Mesothelial cell of epicardium (in vitro differentiated cells): ENCODE measurements at regions not wholly inside any gene's neighbourhood (a gene's known extent, or its start where the extent isn't known, plus 50 kb on each side); places are given as distances from the start of the nearest gene placed in this dataset.

ENCODE experiments used
- DNase-seq, 2 experiments: peaks; one replicate each; pipeline ENCODE4 v3.0.0; 2021; ENCODE audit warnings: low spot score in 2 of 2; ENCODE audit not compliant: unreplicated experiment in 2 of 2
- H3K27ac Mint-ChIP-seq: 2 replicates; pipeline ENCODE4 v1.8.0; 2021; ENCODE audit warnings: mixed read lengths
- H3K27me3 Mint-ChIP-seq: 2 replicates; pipeline ENCODE4 v1.8.0; 2021; ENCODE audit warnings: low read depth, mixed read lengths
- H3K36me3 Mint-ChIP-seq: 2 replicates; pipeline ENCODE4 v1.8.0; 2021; ENCODE audit warnings: mixed read lengths
- H3K4me1 Mint-ChIP-seq: 2 replicates; pipeline ENCODE4 v1.8.0; 2021; ENCODE audit warnings: mixed read lengths
- H3K4me3 Mint-ChIP-seq: 2 replicates; pipeline ENCODE4 v1.8.0; 2021; ENCODE audit warnings: mild to moderate bottlenecking, moderate library complexity, mixed read lengths
- H3K9me3 Mint-ChIP-seq: 2 replicates; pipeline ENCODE4 v1.8.0; 2021; ENCODE audit warnings: mixed read lengths
- TF ChIP-seq, protein P1 (sequence below): fragments of 200-600 bp; sonication (generic); IDR thresholded peaks from one replicate; pipeline ENCODE4 v1.5.0; 2021; ENCODE audit warnings: antibody characterized with exemption; ENCODE audit not compliant: unreplicated experiment

- Mint-ChIP-seq H3K27ac (no peak overlapping the region), H3K4me1 (peaks cover 12% of the 10 kb centered on the region), H3K4me3 (no peak overlapping the region), H3K9me3 (peaks cover 17% of the 10 kb centered on the region), H3K27me3 (no peaks in the 10 kb centered on the region), H3K36me3 (no peaks in the 10 kb centered on the region)
- TF ChIP-seq, protein P1, sequence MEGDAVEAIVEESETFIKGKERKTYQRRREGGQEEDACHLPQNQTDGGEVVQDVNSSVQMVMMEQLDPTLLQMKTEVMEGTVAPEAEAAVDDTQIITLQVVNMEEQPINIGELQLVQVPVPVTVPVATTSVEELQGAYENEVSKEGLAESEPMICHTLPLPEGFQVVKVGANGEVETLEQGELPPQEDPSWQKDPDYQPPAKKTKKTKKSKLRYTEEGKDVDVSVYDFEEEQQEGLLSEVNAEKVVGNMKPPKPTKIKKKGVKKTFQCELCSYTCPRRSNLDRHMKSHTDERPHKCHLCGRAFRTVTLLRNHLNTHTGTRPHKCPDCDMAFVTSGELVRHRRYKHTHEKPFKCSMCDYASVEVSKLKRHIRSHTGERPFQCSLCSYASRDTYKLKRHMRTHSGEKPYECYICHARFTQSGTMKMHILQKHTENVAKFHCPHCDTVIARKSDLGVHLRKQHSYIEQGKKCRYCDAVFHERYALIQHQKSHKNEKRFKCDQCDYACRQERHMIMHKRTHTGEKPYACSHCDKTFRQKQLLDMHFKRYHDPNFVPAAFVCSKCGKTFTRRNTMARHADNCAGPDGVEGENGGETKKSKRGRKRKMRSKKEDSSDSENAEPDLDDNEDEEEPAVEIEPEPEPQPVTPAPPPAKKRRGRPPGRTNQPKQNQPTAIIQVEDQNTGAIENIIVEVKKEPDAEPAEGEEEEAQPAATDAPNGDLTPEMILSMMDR: no peak
- DNase-seq: no peak
Measured at GRCh38 chr1:96370757-96371156, 350.8 kb upstream of the PTBP2 start.

DNA sequence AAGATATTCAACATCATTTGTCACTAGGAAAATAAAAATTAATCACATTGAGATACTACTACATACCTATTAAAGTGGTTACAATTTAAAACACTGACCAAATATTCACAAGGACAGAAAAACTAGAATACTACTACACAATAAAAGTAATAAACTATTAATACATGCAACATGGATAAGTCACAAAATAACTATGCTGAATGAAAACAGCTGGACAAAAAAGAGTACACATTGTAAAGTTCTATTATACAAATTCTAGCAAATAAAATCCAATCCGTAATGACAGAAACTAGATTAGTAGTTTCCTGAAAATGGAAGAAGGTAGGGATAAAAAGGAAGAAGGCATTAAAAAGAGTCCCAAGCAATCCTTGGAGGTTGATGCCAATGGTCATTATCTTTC, 348.7 kb upstream of the PTBP2 start:
- H3K4me1 Mint-ChIP-seq: peaks cover 7% of the 10 kb centered on the region
- H3K9me3 Mint-ChIP-seq: peaks cover 23% of the 10 kb centered on the region

GRCh38 chr1:96374076-96374762, 347.4 kb upstream of the PTBP2 start:
- TF ChIP-seq, protein P1: no peak
- Mint-ChIP-seq H3K36me3 (peaks cover 3% of the 10 kb centered on the region), H3K4me3 (no peak overlapping the region), H3K4me1 (peaks cover 7% of the 10 kb centered on the region), H3K9me3 (peaks cover 35% of the 10 kb centered on the region), H3K27ac (no peak overlapping the region), H3K27me3 (no peaks in the 10 kb centered on the region)
- DNase-seq: no peak

More for the DNA sequence above, 348.7 kb upstream of the PTBP2 start:
- H3K4me3 Mint-ChIP-seq: no peak overlapping the region
- H3K36me3 Mint-ChIP-seq: no peaks in the 10 kb centered on the region
- H3K27ac Mint-ChIP-seq: no peak overlapping the region
- TF ChIP-seq, protein P1: no peak
- no peak for DNase-seq
- H3K27me3 Mint-ChIP-seq: no peaks in the 10 kb centered on the region

GRCh38 chr1:96376846-96377245, 344.7 kb upstream of the PTBP2 start:
- no peak overlapping the region for H3K27ac Mint-ChIP-seq
- no peaks in the 10 kb centered on the region for H3K4me1 Mint-ChIP-seq
- peaks cover 35% of the 10 kb centered on the region for H3K9me3 Mint-ChIP-seq
- peaks cover 4% of the 10 kb centered on the region for H3K36me3 Mint-ChIP-seq
- no peaks in the 10 kb centered on the region for H3K27me3 Mint-ChIP-seq
- no peak overlapping the region for H3K4me3 Mint-ChIP-seq
- TF ChIP-seq, protein P1: no peak
- DNase-seq: no peak

DNA sequence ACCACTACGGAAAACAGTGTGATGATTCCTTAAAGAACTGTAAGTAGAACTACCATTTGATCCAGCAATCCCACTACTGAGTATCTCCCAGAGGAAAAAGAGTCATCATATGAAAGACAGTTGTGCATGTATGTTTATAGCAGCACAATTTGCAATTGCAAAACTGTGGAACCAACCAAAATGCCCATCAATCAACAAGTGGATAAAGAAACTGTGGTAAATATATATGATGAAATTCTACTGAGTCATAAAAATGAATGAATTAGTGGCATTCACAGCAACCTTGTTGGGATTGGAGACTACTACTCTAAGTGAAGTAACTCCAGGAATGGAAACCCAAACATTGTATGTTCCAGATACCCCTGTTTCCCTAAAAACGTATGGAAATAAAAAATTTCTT, 337.0 kb upstream of the PTBP2 start:
- no peaks in the 10 kb centered on the region for H3K27me3 Mint-ChIP-seq
- no peak overlapping the region for H3K4me3 Mint-ChIP-seq
- TF ChIP-seq, protein P1: no peak
- H3K4me1 Mint-ChIP-seq: peaks cover 5% of the 10 kb centered on the region
- peaks cover 28% of the 10 kb centered on the region for H3K9me3 Mint-ChIP-seq
- DNase-seq: no peak
- peaks cover 1% of the 10 kb centered on the region for H3K36me3 Mint-ChIP-seq
- no peak overlapping the region for H3K27ac Mint-ChIP-seq
